KBM-7 (cell line): ENCODE measurements at regions not wholly inside any gene's neighbourhood (a gene's known extent, or its start where the extent isn't known, plus 50 kb on each side); places are given as distances from the start of the nearest gene placed in this dataset.

Source experiments
- DNase-seq: peaks from one replicate; pipeline ENCODE4 v3.0.0-alpha.2; 2015
- in situ Hi-C: fragments of 300-500 bp; cut with MboI; formaldehyde crosslinking; loops from 2 replicates; pipeline ENCODE4 v1.14.3; 2020; ENCODE audit warnings: low sequenced_read_pairs, low pct_unique_long_range_greater_than_20kb, mixed read lengths

- in situ Hi-C loops: no loop called here
- no peak for DNase-seq
Observed at GRCh38 chr13:103388839-103389238, 322.6 kb upstream of the SLC10A2 start.

- in situ Hi-C loops: no loop called here
- DNase-seq: no peak
Observed at GRCh38 chr13:103386341-103386740, 320.1 kb upstream of the SLC10A2 start.

GRCh38 chr13:103373916-103374315 lies 307.7 kb upstream of the SLC10A2 start:
- in situ Hi-C loops: no loop called here
- DNase-seq: no peak

- no peak for DNase-seq
- in situ Hi-C loops: no loop called here
Observed at GRCh38 chr13:103371271-103371670, 305.1 kb upstream of the SLC10A2 start.

- in situ Hi-C loops: no loop called here
Observed at GRCh38 chr13:103370790-103371189, 304.6 kb upstream of the SLC10A2 start.

GRCh38 chr13:103358255-103358932 lies 292.2 kb upstream of the SLC10A2 start:
- DNase-seq: no peak
- in situ Hi-C loops: no loop called here

More at GRCh38 chr13:103370790-103371189, 304.6 kb upstream of the SLC10A2 start:
- no peak for DNase-seq

- in situ Hi-C loops: no loop called here
- no peak for DNase-seq
Observed at GRCh38 chr13:103356226-103356864, 290.1 kb upstream of the SLC10A2 start.

- DNase-seq: no peak
- in situ Hi-C loops: no loop called here
Observed at GRCh38 chr13:103354171-103354570, 288.0 kb upstream of the SLC10A2 start.

GRCh38 chr13:103351035-103351828 lies 285.0 kb upstream of the SLC10A2 start:
- in situ Hi-C loops: no loop called here
- DNase-seq: no peak

- in situ Hi-C loops: no loop called here
- no peak for DNase-seq
Observed at GRCh38 chr13:103350147-103350546, 283.9 kb upstream of the SLC10A2 start.

GRCh38 chr13:103349211-103349980 lies 283.2 kb upstream of the SLC10A2 start:
- DNase-seq: no peak
- in situ Hi-C loops: no loop called here

GRCh38 chr13:103335241-103335640 lies 269.0 kb upstream of the SLC10A2 start:
- no peak for DNase-seq
- in situ Hi-C loops: no loop called here

GRCh38 chr13:103331924-103332323 lies 265.7 kb upstream of the SLC10A2 start:
- in situ Hi-C loops: no loop called here
- no peak for DNase-seq

- in situ Hi-C loops: no loop called here
- no peak for DNase-seq
Observed at GRCh38 chr13:103328899-103329298, 262.7 kb upstream of the SLC10A2 start.

GRCh38 chr13:103326326-103326725 lies 260.1 kb upstream of the SLC10A2 start:
- in situ Hi-C loops: no loop called here
- DNase-seq: no peak

- no peak for DNase-seq
- in situ Hi-C loops: no loop called here
Observed at GRCh38 chr13:103325672-103326071, 259.5 kb upstream of the SLC10A2 start.

- in situ Hi-C loops: no loop called here
- no peak for DNase-seq
Observed at GRCh38 chr13:103324641-103325040, 258.4 kb upstream of the SLC10A2 start.

GRCh38 chr13:103315711-103316110 lies 249.5 kb upstream of the SLC10A2 start:
- in situ Hi-C loops: no loop called here
- no peak for DNase-seq

GRCh38 chr13:103312467-103312866 lies 246.2 kb upstream of the SLC10A2 start:
- in situ Hi-C loops: no loop called here

More at GRCh38 chr13:103312467-103312866, 246.2 kb upstream of the SLC10A2 start:
- no peak for DNase-seq
